ENCODE measurements at regions not wholly inside any gene's neighbourhood (a gene's known extent, or its start where the extent isn't known, plus 50 kb on each side); places are given as distances from the start of the nearest gene placed in this dataset.

- TF ChIP-seq SMAD3 (CRISPR knock-in tag; IDR thresholded peaks at IDR 0.05; ENCODE audit: borderline replicate concordance) (no peak), SP1 (CRISPR knock-in tag; conservative IDR thresholded peaks at IDR 0.05) (no peak)
Observed at GRCh38 chr11:133582750-133583149, 50.4 kb upstream of the OPCML start.
